ENCODE measurements at regions not wholly inside any gene's neighbourhood (a gene's known extent, or its start where the extent isn't known, plus 50 kb on each side); places are given as distances from the start of the nearest gene placed in this dataset.

- Mint-ChIP-seq H3K9me3 (no peaks in the 10 kb centered on the region), H3K4me1 (ENCODE audit: low read depth) (no peaks in the 10 kb centered on the region), H3K27ac (no peak overlapping the region), H3K27me3 (ENCODE audit: low read depth) (peaks cover 3% of the 10 kb centered on the region), H3K36me3 (ENCODE audit: low read depth) (no peaks in the 10 kb centered on the region), H3K4me3 (no peak overlapping the region)
- intact Hi-C loops (cut with micrococcal nuclease): no loop called here
- CTCF ChIA-PET: no interaction called here
- no peak for DNase-seq
Observed at GRCh38 chr2:2524348-2524941, 193.4 kb upstream of the MYT1L start.

GRCh38 chr2:2523461-2524347, 192.6 kb upstream of the MYT1L start:
- DNase-seq: no peak
- no peak overlapping the region for H3K4me3 Mint-ChIP-seq
- H3K27ac Mint-ChIP-seq: no peak overlapping the region
- H3K4me1 Mint-ChIP-seq (ENCODE audit: low read depth): no peaks in the 10 kb centered on the region
- peaks cover 3% of the 10 kb centered on the region for H3K27me3 Mint-ChIP-seq (ENCODE audit: low read depth)
- H3K36me3 Mint-ChIP-seq (ENCODE audit: low read depth): no peaks in the 10 kb centered on the region
- no peaks in the 10 kb centered on the region for H3K9me3 Mint-ChIP-seq
- intact Hi-C loops (cut with micrococcal nuclease): no loop called here
- CTCF ChIA-PET: no interaction called here

GRCh38 chr2:2520401-2520811, 189.3 kb upstream of the MYT1L start:
- no peaks in the 10 kb centered on the region for H3K4me1 Mint-ChIP-seq (ENCODE audit: low read depth)
- H3K36me3 Mint-ChIP-seq (ENCODE audit: low read depth): no peaks in the 10 kb centered on the region
- H3K27ac Mint-ChIP-seq: no peak overlapping the region
- CTCF ChIA-PET: interaction anchor here (0.6 kb wide), 1 partner anchor 630 kb away, joined by 3 read pairs; no protein-coding TSS in a partner anchor
- no peak overlapping the region for H3K4me3 Mint-ChIP-seq
- DNase-seq: no peak
- intact Hi-C loops (cut with micrococcal nuclease): no loop called here
- peaks cover 3% of the 10 kb centered on the region for H3K27me3 Mint-ChIP-seq (ENCODE audit: low read depth)
- H3K9me3 Mint-ChIP-seq: no peaks in the 10 kb centered on the region

- H3K4me3 Mint-ChIP-seq: no peak overlapping the region
- intact Hi-C loops (cut with micrococcal nuclease): no loop called here
- CTCF ChIA-PET: interaction anchor here (0.6 kb wide), 1 partner anchor 153 kb away, joined by 5 read pairs; no protein-coding TSS in a partner anchor
- H3K9me3 Mint-ChIP-seq: no peaks in the 10 kb centered on the region
- H3K4me1 Mint-ChIP-seq (ENCODE audit: low read depth): no peaks in the 10 kb centered on the region
- no peaks in the 10 kb centered on the region for H3K36me3 Mint-ChIP-seq (ENCODE audit: low read depth)
- DNase-seq: no peak
- no peak overlapping the region for H3K27ac Mint-ChIP-seq
- peaks cover 3% of the 10 kb centered on the region for H3K27me3 Mint-ChIP-seq (ENCODE audit: low read depth)
Observed at GRCh38 chr2:2519381-2519780, 188.3 kb upstream of the MYT1L start.

- H3K27me3 Mint-ChIP-seq (ENCODE audit: low read depth): peaks cover 3% of the 10 kb centered on the region
Observed at GRCh38 chr2:2517399-2517798, 186.3 kb upstream of the MYT1L start.

GRCh38 chr2:2516386-2516785, 185.3 kb upstream of the MYT1L start:
- no peak for DNase-seq
- no peaks in the 10 kb centered on the region for H3K27me3 Mint-ChIP-seq (ENCODE audit: low read depth)
- H3K4me1 Mint-ChIP-seq (ENCODE audit: low read depth): no peaks in the 10 kb centered on the region
- intact Hi-C loops (cut with micrococcal nuclease): no loop called here
- H3K9me3 Mint-ChIP-seq: no peaks in the 10 kb centered on the region
- no peak overlapping the region for H3K4me3 Mint-ChIP-seq
- CTCF ChIA-PET: no interaction called here
- H3K27ac Mint-ChIP-seq: no peak overlapping the region
- H3K36me3 Mint-ChIP-seq (ENCODE audit: low read depth): no peaks in the 10 kb centered on the region

More at GRCh38 chr2:2517399-2517798, 186.3 kb upstream of the MYT1L start:
- intact Hi-C loops (cut with micrococcal nuclease): no loop called here
- no peaks in the 10 kb centered on the region for H3K36me3 Mint-ChIP-seq (ENCODE audit: low read depth)
- no peak overlapping the region for H3K27ac Mint-ChIP-seq
- CTCF ChIA-PET: interaction anchor here (0.6 to 1.6 kb wide), 2 partner anchors 10 to 907 kb away, joined by 3 read pairs; no protein-coding TSS in a partner anchor
- H3K4me1 Mint-ChIP-seq (ENCODE audit: low read depth): no peaks in the 10 kb centered on the region
- no peak overlapping the region for H3K4me3 Mint-ChIP-seq
- DNase-seq: no peak
- no peaks in the 10 kb centered on the region for H3K9me3 Mint-ChIP-seq

GRCh38 chr2:2512931-2513330, 181.9 kb upstream of the MYT1L start:
- H3K27ac Mint-ChIP-seq: no peak overlapping the region
- H3K9me3 Mint-ChIP-seq: no peaks in the 10 kb centered on the region
- no peak for DNase-seq
- no peaks in the 10 kb centered on the region for H3K4me1 Mint-ChIP-seq (ENCODE audit: low read depth)
- H3K27me3 Mint-ChIP-seq (ENCODE audit: low read depth): peaks cover 2% of the 10 kb centered on the region
- H3K36me3 Mint-ChIP-seq (ENCODE audit: low read depth): no peaks in the 10 kb centered on the region
- CTCF ChIA-PET: no interaction called here
- intact Hi-C loops (cut with micrococcal nuclease): no loop called here
- no peak overlapping the region for H3K4me3 Mint-ChIP-seq

GRCh38 chr2:2507417-2507997, 176.4 kb upstream of the MYT1L start:
- H3K4me3 Mint-ChIP-seq: no peak overlapping the region

GRCh38 chr2:2506536-2506935, 175.5 kb upstream of the MYT1L start:
- CTCF ChIA-PET: no interaction called here
- Mint-ChIP-seq H3K27ac (no peak overlapping the region), H3K9me3 (no peaks in the 10 kb centered on the region), H3K4me1 (ENCODE audit: low read depth) (no peaks in the 10 kb centered on the region), H3K36me3 (ENCODE audit: low read depth) (no peaks in the 10 kb centered on the region), H3K27me3 (ENCODE audit: low read depth) (peaks cover 4% of the 10 kb centered on the region), H3K4me3 (no peak overlapping the region)
- intact Hi-C loops (cut with micrococcal nuclease): no loop called here
- no peak for DNase-seq

More at GRCh38 chr2:2507417-2507997, 176.4 kb upstream of the MYT1L start:
- Mint-ChIP-seq H3K36me3 (ENCODE audit: low read depth) (no peaks in the 10 kb centered on the region), H3K4me1 (ENCODE audit: low read depth) (no peaks in the 10 kb centered on the region), H3K9me3 (no peaks in the 10 kb centered on the region), H3K27ac (no peak overlapping the region), H3K27me3 (ENCODE audit: low read depth) (peaks cover 4% of the 10 kb centered on the region)
- intact Hi-C loops (cut with micrococcal nuclease): no loop called here
- CTCF ChIA-PET: no interaction called here
- no peak for DNase-seq

- intact Hi-C loops (cut with micrococcal nuclease): no loop called here
- H3K27ac Mint-ChIP-seq: no peak overlapping the region
- no peak overlapping the region for H3K4me3 Mint-ChIP-seq
- CTCF ChIA-PET: no interaction called here
- H3K4me1 Mint-ChIP-seq (ENCODE audit: low read depth): no peaks in the 10 kb centered on the region
- H3K36me3 Mint-ChIP-seq (ENCODE audit: low read depth): no peaks in the 10 kb centered on the region
- H3K9me3 Mint-ChIP-seq: no peaks in the 10 kb centered on the region
- DNase-seq: no peak
- peaks cover 4% of the 10 kb centered on the region for H3K27me3 Mint-ChIP-seq (ENCODE audit: low read depth)
Observed at GRCh38 chr2:2505604-2506003, 174.5 kb upstream of the MYT1L start.

- H3K4me1 Mint-ChIP-seq (ENCODE audit: low read depth): no peaks in the 10 kb centered on the region
- H3K36me3 Mint-ChIP-seq (ENCODE audit: low read depth): no peaks in the 10 kb centered on the region
- H3K9me3 Mint-ChIP-seq: no peaks in the 10 kb centered on the region
Observed at GRCh38 chr2:2503864-2504418, 172.9 kb upstream of the MYT1L start.

GRCh38 chr2:2502201-2502549, 171.1 kb upstream of the MYT1L start:
- H3K27me3 Mint-ChIP-seq (ENCODE audit: low read depth): peaks cover 6% of the 10 kb centered on the region
- DNase-seq: no peak
- CTCF ChIA-PET: no interaction called here
- H3K36me3 Mint-ChIP-seq (ENCODE audit: low read depth): no peaks in the 10 kb centered on the region
- no peaks in the 10 kb centered on the region for H3K9me3 Mint-ChIP-seq
- no peak overlapping the region for H3K4me3 Mint-ChIP-seq
- no peaks in the 10 kb centered on the region for H3K4me1 Mint-ChIP-seq (ENCODE audit: low read depth)
- intact Hi-C loops (cut with micrococcal nuclease): no loop called here
- no peak overlapping the region for H3K27ac Mint-ChIP-seq

More at GRCh38 chr2:2503864-2504418, 172.9 kb upstream of the MYT1L start:
- no peak overlapping the region for H3K27ac Mint-ChIP-seq
- no peak overlapping the region for H3K4me3 Mint-ChIP-seq
- peaks cover 6% of the 10 kb centered on the region for H3K27me3 Mint-ChIP-seq (ENCODE audit: low read depth)
- CTCF ChIA-PET: no interaction called here
- intact Hi-C loops (cut with micrococcal nuclease): no loop called here
- no peak for DNase-seq

Data from activated naive CD4-positive, alpha-beta T cell treated with anti-CD3 and anti-CD28 coated beads for 36 hours (primary cell).